NCI-H2107 treated with DMSO at 0.1 percent for 48 hours (cell line): ENCODE measurements at regions not wholly inside any gene's neighbourhood (a gene's known extent, or its start where the extent isn't known, plus 50 kb on each side); places are given as distances from the start of the nearest gene placed in this dataset.
"Not testable (repeated sequence)": the region's sequence is repeated elsewhere in the genome, so short reads cannot be mapped to it uniquely, and the experiment has no call there.

Experiments
- DNase-seq: peaks from one replicate; lab custom pipeline; 2025; ENCODE audit not compliant: unreplicated experiment; lab: John Stamatoyannopoulos, UW

DNA sequence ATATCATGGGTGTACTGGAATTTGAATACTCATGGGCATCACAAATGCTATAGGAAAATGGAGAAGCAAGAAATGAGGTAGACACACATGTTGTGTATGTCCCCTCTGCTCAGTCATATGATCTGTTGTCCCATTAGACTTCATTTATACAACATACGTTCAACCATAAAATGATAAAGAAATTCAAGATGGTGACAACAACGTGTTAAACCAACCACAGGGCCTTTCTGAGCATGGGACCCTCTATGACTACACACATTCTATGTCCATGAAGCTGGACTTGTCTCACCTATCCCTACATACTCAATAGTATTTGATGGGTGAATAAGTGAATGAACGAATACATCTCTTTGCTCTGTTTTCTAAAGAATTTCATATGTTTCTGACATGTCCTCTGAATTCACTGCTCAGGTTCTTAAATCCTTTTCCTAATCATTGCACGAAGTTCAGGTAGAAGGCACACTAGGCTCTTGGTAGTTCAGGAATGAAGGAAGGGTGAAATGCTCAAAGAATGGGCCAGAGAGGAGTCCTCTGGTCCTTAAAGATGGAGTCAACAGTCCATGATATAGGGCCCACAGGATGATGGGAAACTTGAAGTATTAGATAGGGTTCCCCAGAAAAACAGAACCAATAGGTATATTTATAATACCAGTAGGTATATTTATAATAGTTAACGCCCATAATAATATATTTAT is 105.7 kb upstream of the PPM1H start:
- no peak for DNase-seq

DNA sequence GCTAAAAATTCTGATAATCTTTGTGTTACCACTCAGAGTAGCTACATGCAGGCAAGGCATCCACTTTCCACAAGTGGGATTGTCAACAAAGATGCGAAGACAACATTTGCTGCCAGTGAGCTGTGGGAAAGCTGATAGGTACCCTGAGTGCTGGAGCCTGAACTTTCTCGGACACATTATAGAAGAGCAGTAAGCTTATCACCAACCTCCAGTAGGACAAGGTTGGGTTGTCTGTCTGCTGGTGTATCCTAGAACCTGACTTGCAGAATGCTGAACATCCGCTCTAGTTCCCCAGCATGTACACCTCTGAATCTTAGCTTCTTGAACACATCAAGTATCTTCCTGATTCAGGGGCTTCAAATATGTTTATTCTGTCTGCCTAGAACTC is 103.8 kb upstream of the PPM1H start:
- no peak for DNase-seq

DNA sequence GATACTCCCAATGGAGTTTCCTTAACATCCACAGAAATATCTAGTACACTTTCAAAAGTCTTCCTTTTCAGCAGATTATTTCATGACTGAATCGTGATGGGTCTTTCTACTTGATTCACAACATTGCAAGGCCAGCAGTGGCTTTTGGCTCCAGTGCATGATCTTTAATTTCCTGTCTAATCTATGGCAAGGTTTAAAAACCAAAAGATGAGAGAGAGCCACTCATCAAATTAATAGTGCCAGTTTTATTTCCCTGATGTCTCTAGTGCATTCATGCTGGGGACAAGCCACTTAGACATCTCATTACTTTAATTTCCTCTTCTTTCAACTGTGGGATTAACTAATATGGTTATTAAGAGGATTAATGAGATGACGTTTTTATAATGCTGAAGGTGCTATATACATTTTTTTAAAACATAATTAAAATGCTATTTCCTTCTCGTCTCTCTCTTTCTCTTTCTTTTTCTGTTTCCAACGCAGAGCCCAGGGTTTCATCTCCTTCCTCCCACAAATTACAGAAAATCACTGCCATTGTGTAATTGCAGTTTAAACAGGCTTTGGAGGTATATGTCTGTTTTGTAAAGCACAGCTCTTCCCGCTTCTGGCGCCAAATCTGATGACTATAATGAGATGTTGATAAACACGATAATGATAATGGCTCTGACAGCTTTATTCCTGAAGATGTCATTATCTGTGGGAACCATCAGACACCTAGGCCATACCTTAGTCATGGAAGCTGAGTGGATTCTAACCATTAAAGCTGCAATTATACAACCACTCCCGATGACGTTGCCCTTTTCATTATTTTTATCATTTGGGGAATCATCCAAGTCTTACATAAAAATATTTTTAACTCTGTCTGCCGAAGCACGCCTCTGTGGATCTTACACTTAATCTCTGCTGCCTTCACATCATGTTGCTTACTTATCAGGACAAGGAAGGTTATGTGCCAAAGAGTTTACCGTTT is 103.1 kb upstream of the PPM1H start:
- no peak for DNase-seq

DNA sequence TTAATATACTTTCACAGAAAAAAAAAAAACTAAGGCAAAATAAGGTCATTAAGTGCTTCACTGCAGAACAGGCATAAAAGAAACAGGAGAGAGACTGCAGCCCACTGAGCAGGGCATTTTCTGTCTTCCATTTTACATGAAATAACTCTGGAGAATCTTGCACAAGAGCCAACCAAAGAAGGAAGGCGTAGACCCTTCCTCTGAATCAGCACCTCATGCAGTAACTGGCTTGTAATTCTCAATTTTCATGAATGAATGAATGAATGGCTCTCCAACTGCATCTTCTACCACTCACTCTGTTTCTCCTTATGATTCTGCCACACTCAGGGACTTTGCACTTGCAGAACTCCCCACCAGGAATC is 102.0 kb upstream of the PPM1H start:
- DNase-seq: no peak

DNA sequence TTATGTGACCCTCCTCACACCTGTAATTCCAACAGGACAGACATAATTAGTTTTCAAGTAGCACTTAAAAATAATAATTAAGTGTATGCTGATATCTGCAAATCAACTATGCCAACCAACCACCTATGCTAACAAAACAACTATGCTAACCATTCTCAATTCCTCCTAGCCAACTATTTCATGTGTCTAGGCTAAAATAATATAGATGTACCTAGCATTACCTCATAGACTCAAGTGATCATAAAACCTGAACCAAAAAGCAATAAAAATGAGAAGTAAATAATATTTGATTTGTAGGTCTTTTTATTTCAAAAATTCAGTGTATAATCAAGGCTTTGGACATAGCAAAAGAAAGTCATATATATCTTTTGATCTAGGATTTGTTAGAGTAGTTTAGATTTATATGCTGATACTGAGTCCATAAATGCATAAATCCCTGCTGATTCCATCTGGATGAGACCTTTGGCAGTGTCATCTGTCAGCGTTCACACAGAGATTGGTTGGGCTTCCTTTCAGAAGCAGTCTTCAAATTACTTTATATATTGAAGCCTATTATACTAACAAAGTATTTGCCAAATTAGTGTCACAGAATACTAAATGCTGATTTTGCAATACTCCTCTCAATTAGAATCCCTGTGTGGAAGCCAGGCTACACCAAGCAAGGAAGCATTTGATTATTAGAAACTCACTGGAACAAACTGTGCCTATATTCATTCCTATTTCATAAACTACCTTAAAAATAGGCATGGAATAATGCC is 101.4 kb upstream of the PPM1H start:
- no peak for DNase-seq

DNA sequence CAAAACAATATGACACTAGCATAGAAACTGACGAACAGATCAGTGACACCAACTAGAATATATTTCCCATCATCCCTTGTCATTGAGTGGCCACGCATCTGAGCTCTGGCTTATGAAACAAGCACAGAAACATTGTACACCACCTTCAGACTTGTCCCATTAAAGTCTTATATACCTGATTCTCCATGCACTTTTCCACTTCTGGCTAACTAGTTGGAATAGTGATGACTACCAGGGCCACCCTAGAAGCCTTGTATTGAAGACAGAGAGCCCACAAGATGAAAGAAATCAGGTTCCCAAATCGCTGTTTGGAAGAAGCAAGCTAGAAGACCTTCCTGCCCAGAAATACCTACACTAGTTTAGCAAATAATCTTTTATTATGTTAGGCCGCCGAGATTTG is 99.7 kb upstream of the PPM1H start:
- no peak for DNase-seq

DNA sequence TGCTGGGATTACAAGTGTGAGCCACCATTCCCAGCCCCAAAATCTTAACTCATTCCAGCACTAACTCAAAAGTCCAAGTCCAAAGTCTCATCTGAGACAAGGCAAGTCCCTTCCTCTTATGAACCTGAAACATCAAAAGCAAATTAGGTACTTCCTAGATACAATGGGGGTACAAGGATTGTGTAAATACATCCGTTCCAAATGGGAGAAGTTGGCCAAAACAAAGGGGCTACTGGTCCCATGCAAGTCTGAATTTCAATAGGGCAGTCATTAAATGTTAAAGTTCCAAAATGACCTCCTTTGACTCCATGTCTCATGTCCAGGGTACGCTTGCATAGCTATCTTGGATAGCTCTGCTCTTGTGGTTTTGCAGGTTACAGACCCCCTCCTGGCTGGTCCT is 94.7 kb upstream of the PPM1H start:
- no peak for DNase-seq

DNA sequence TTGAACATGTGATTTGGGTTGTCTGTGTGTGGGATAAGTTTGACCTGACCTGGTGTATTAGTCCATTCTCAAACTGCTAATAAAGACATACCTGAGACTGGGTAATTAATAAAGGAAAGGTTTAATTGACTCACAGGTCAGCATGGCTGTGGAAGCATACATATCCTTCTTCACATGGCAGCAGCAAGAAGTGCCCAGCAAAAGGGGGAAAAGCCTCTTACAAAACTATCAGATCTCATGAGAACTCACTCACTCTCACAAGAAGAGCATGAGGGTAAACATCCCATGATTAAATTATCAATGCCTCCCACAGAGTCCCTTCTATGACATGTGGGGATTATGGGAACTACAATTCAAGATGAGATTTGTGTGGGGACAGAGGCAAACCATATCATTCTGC is 94.0 kb upstream of the PPM1H start:
- DNase-seq: no peak

DNA sequence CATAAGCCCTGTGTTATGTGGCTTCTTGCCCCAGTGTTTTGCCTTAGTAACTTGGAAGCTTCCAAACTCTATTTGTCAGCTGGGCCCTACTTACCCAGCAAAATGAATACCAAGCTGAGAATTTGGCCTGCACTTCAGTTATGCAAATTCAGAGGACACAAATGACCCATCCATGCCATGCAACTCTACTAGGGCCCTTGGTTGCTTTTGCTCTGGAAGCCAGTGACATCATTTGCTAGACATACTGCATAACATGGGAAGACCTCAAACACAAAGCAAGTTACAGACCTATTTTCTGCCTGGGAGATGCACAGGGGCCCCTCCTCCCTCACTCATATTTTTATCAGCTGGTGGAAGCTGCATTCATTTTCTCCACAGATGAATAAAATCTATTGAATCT is 90.2 kb upstream of the PPM1H start:
- no peak for DNase-seq

DNA sequence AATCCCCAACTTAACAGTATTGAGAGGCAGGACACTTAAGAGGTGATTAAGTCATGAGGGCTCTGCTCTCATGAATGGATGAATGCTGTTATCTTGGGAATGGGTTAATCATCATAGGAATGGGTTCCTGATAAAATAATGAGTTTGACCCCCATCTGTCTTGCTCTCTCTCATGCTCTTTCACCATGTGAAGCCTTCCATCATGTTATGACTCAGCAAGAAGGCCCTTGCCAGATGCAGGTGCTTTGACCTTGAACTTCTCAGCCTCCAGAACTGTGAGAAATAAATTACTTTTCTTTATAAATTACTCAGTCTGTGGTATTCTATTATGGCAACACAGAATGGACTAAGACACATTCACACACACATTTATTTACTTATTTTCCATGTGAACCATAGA is 89.0 kb upstream of the PPM1H start:
- no peak for DNase-seq

DNA sequence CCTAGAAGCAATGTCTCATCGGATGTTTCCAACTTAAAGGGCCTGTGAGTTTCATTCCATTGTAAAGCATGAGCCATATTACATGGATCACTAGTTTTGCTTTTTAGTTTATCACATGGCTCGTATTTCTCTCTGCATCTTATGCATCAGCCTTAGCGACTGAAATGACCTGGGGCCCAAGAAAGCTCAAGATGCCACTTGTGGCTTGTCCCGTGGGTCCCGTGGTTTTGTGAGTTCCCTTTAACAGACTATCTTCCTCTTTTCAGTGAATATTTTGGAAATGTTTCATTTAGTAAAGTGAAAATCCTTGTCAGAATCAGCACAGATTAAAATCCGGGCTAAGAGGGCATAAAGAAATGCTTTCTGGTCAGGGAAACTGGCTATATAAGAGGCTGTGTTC is 86.2 kb upstream of the PPM1H start:
- no peak for DNase-seq

DNA sequence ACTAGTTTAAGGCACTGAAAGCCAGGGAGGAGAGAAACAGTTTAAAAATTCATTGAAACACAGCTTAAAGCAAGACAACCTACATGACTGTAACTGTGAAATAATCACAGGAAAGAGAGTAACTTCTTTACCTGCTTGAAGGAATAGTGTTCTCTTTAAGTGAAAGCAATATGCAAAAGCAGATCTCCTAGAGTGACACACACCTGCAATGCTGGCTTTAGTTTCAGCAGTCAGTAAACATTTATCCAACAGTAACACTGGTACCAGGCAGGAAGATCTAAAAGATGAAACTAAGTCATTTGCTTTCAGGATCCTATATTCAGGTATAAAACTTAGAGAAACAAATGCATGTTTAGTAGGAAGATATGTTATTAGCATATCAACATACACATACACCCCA is 85.3 kb upstream of the PPM1H start:
- DNase-seq: no peak

DNA sequence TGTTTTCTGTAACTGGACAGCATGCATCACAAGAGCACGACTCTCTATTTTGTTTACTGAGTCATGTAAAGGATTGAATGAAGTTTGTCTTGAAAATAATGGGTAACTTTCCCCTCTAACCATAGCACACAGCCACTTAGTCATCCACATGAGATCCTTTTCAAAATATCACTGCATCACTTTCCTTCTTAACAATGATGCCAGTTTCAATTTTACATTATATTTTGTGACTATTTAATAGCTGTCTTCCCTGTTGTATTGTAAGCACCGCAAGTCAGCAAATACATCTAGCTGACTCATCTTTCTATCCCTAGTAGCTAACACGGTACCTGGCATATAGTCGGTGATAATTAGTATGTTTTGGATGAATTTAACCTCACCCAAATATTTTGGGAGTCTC is 83.3 kb upstream of the PPM1H start:
- no peak for DNase-seq

DNA sequence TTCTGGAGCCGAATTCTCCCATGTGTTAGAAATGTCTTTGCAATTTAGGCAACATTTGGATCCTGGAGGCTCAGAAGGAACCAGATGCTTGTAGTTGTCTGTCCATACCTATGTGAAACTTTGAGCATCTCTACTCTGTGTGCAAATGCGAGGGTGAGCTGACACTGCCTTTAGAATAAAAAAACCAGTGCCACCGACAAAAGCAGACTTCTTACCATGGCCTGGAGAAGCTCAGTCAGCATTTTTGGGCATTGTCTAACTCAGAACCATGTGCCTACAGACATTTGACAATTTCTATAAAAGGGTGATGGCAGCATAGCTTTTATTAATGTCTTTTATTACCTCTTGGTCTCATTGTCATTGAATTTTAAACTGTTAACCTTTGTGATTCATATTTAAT is 78.4 kb upstream of the PPM1H start:
- DNase-seq: no peak

DNA sequence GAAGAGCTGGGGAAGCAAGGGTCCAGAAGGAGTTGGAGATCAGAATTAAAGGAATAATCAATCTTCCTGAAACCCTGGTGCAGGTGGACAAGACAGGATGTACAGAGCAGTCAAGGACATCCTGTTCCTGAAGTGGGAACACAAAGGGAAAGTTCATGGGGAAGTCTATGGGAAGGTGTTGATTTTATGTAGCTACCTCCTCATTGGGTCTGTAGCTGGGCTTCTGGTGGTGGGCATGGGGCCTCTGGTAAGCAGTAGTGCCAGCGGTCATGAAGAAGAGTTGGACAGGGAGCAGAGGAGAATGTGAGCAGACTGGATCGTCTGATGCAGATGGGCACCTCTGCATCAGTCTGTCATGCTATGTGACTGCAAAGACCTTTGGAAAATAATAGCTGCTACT is 75.7 kb upstream of the PPM1H start:
- DNase-seq: no peak

DNA sequence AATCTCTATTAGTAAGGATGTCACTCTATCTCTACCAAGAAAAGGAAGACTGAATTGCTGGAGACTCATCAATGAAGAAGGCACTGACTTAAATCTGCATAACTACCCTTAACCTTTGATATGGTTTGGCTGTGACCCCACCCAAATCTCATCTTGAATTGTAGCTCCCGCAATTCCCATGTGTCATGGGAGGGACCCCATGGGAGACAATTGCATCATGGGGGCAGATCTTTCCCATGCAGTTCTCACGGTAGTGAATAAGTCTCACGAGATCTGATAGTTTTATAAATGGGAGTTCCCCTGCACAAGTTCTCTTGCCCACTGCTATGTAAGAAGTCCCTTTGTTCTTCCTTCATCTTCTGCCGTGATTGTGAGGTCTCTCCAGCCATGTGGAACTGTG is 73.4 kb upstream of the PPM1H start:
- DNase-seq: no peak

DNA sequence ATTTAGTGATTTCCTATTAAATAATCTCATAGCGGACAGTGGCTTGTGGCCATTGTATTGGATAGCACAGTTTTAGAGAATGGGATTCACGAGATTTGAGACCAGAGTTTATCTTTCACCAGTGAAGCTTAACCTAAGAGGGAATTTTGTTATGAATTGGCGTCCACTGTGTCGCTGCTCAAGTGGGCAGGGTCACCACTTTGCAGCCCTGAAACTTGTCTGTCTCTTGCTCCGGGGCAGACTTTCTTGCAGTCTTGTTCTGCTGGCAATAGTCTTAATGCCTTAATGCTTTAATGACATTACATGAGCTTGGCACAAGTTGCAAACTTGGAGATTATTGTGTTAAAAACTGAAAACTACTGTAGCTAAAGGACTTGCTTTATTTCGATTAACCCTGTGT is 72.8 kb upstream of the PPM1H start:
- no peak for DNase-seq

DNA sequence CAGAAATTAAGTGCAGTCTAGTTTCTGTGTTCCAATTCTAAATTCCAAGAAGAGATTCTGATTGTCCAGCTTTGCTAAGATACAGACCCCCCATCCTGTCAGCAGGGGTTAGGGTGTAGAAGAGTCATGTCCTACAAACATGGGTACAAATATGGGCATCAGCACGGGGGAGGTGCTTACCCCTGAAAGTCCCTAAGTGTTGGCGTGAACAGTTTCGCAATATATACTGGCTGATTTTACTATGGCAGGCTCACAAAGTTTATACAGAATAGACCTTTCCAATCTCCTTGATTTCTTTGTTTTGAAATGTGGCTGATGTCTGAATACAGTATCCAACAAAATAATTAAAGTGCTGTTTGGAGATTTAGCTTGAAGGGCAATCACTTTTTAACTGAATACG is 71.6 kb upstream of the PPM1H start:
- DNase-seq: no peak

DNA sequence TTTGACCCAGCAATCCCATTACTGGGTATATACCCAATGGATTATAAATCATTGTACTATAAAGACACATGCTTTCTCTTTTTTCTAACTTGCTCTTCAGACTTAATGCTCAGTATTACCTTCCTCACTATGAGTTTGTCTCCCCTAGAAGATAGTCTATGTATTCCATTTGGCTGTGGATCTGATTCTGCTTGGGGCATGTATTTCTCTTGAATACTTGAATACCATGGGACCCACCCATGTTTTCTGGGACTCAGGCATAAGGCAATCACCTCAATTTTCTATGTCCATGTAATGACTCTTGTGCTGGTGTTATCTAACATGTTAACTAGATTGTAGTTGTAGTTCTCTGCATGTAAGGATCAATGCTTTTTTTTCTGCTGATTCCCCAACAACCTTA is 70.4 kb upstream of the PPM1H start:
- DNase-seq: no peak

DNA sequence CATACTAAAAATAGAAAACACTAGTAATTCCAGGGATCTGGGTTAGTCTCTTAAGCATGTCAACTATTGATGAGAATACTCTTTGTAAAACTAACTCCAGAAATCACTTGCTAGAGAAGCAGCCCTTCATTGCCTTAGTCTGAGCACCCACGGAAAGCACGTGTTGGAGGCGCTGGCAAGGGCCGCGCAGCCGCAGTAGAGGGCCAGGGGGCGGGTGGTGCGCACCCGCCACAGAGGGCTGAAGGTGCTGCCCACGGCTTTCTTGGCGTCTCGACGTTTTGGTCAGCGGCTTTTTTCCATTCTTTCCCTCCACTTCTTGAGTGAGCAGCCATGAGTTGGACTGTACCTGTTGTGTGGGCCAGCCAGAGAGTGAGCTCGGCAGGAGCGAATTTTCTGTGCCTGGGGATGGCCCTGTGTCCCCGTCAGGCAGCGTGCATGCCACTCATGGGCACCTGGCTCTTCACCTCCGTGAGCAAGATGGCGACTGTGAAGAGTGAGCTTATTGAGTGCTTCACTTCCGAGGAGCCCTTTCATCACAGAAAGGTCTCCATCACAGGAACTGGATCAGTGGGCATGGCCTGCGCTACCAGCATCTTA is 68.4 kb upstream of the PPM1H start:
- DNase-seq: no peak

DNA sequence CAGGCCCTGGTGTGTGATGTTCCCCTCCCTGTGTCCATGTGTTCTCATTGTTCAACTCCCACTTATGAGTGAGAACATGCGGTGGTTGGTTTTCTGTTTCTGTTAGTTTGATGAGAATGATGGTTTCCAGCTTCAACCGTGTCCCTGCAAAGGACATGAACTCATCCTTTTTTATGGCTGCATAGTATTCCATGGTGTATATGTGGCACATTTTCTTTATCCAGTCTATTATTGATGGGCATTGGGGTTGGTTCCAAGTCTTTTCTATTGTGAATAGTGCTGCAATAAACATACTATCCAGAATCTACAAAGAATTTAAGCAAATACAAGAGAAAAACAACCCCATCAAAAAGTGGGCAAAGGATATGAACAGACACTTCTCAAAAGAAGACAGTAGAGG is 67.1 kb upstream of the PPM1H start:
- not testable (repeated sequence) for DNase-seq

DNA sequence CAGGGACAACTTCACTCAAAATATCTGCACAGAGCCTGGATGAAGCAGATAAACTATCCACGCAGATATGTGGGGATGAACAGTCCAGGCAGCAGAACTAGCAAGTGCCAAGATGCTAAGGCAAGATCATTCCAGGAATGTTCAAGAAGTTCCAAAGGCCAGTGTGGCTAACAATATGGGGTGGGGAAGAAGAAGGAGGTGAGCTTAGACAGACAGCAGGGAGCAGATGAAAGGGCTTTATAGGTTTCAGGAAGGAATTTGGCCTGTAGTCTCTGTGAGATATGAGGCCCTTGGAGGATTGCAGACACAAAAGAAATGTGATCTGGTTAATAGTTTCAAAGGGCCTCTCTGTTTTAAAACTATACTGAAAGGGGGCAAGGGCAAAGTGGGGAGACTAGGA is 63.5 kb upstream of the PPM1H start:
- no peak for DNase-seq
